GM20431 (cell line): ENCODE measurements at regions not wholly inside any gene's neighbourhood (a gene's known extent, or its start where the extent isn't known, plus 50 kb on each side); places are given as distances from the start of the nearest gene placed in this dataset.
"Not testable (repeated sequence)": the region's sequence is repeated elsewhere in the genome, so short reads cannot be mapped to it uniquely, and the experiment has no call there.

Experiments used
- in situ Hi-C: fragments of 300-500 bp; cut with MseI, MboI; formaldehyde crosslinking; loops from one replicate; pipeline ENCODE4 v1.15.0; 2020; ENCODE audit warnings: low sequenced_read_pairs; ENCODE audit not compliant: unreplicated experiment

GRCh38 chr10:23718946-23719345 lies 280.1 kb downstream of the OTUD1 start:
- in situ Hi-C loops = no loop called here

DNA sequence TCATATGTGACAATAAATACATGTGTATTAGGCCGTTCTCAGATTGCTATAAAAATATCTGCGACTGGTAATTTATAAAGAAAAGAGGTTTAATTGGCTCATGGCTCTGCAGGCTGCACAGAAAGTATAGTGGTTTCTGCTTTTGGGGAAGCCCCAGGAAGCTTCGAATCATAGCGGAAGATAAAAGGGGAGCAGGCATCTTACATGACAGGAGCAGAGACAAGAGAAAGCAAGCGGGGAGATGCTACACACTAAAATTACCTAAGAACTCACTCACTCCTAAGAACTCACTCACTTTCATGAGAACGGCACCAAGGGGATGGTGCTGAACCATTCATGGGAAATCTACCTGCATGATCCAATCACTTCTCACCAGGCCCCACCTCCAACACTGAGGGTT lies 284.9 kb downstream of the OTUD1 start:
- in situ Hi-C loops = no loop called here

GRCh38 chr10:23725548-23725947 lies 286.7 kb downstream of the OTUD1 start:
- in situ Hi-C loops = no loop called here

- in situ Hi-C loops = no loop called here
Measured at GRCh38 chr10:23742368-23742767, 303.5 kb downstream of the OTUD1 start.

DNA sequence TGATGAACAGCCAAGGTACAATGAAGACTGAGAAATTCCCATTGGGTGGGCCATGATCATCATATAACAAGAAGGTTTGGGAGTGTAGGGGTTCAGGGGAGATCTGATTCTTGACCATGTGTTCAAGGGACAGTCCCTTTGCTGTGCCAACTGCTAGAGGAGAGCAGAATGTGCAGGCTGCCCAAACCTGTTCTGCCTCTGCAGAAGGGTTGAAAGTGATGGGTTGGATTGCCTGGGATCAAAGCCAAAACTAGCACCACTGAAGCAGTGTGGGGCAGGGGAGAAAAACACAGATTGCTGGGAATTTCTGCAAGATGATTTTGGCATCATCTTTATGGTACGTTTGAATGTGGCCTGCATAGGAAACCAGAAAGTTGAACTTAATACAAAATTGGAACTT lies 303.9 kb downstream of the OTUD1 start:
- in situ Hi-C loops = no loop called here

DNA sequence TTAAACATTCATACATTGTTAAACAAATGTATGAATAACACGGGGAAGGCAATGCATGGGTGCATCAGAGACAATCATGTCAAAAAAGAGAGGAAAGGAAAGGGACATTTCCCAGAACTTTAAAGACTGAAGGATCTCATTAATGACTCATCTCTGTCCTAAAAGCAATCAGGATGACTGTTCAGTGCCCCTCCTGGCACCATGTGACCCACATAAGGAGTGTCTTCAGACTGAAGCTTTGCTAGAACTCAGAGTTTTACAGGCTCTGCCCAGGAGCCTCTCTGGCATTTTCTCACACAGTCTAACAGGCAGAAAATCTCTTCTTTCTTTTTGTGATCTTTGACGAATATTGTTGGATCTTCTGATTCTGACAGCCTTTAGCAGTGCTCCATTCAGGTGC lies 315.3 kb downstream of the OTUD1 start:
- in situ Hi-C loops = no loop called here

- in situ Hi-C loops = no loop called here
Measured at GRCh38 chr10:23754941-23755340, 316.1 kb downstream of the OTUD1 start.

- in situ Hi-C loops = no loop called here
Measured at GRCh38 chr10:23755556-23755955, 316.7 kb downstream of the OTUD1 start.

GRCh38 chr10:23768281-23768680 lies 329.4 kb downstream of the OTUD1 start:
- in situ Hi-C loops = no loop called here

DNA sequence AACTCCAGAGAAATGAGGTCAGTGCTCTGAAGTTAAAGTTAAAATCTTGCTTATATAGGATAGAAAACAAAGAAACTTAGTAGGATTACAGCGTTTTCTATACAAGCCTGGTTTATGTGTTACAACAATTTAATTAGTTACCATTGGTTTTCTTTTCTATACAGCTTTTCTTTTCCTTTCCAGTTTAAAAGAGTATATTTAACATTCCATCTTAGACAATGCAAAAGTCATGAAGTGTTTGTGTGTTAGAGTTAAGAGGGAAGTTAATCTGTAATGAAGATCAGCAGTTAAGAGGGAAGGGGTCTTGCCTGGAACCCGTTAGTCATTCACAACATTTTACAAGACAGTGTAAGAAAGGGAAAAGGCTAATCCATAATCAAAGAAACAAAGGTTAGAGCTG lies 338.3 kb downstream of the OTUD1 start:
- in situ Hi-C loops = no loop called here

DNA sequence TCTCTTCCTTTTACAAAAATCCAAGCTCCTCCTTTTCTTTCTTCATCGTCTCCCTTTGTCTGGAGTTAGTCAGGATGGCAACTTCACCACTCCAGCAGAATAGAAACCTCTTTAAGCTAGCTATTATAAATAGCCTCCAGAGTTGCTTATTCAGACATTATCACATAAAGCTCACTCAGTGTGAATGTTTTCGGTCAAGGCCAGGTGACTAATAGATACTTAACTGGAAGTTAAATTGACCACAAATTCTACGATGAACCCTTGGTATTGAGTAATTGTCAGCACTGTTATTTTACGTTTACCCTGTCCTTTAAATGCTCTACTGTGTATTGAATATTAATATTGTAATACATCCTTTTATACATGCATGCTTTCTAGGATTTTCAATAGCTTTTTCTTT lies 340.4 kb downstream of the OTUD1 start:
- in situ Hi-C loops = no loop called here

GRCh38 chr10:23780331-23780730 lies 341.5 kb downstream of the OTUD1 start:
- in situ Hi-C loops = no loop called here

GRCh38 chr10:23786594-23786993 lies 347.7 kb downstream of the OTUD1 start:
- in situ Hi-C loops = no loop called here

- in situ Hi-C loops = no loop called here
Measured at GRCh38 chr10:23793577-23793976, 354.7 kb downstream of the OTUD1 start.

- in situ Hi-C loops = not testable (repeated sequence)
Measured at GRCh38 chr10:23797452-23797851, 358.6 kb downstream of the OTUD1 start.

GRCh38 chr10:23804125-23804524 lies 365.2 kb downstream of the OTUD1 start:
- in situ Hi-C loops = no loop called here

DNA sequence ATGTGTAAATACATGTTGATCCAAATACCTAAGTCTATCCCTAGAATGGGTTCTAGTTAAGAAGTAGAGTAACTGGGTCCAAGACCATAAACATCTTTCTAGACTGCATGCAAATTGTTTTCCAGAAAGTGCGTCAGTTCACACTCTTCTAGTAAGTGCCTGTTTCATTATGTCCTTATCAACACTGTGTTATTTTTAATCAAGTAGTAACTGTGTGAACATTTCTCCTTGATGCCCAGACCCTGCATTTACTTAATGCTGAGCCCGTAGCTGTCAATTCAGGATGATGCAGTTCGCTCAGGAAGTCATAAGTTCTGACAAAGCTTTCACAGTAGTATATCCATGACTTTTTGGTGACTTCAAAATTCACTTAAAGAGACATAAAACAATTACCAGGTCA lies 374.8 kb downstream of the OTUD1 start:
- in situ Hi-C loops = no loop called here

DNA sequence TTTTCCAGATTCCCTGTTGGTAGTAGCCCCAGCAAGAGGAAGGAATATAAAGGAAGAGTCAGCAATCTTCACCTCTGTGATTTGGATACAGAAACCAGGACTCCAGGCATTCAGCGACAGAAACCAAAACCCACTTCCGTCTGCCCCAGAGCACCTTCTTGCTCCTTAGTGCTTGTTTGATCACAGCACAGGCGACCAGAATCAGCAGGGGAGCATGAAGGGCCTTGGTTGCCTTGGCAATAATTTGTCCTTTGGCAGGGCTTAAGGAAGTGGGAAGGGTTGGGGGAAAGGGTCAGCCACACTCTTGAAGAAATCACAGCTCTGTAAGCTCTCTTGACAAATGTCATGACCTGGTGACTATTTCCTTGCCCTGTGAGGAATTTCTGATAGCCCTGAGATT lies 379.6 kb downstream of the OTUD1 start:
- in situ Hi-C loops = no loop called here

DNA sequence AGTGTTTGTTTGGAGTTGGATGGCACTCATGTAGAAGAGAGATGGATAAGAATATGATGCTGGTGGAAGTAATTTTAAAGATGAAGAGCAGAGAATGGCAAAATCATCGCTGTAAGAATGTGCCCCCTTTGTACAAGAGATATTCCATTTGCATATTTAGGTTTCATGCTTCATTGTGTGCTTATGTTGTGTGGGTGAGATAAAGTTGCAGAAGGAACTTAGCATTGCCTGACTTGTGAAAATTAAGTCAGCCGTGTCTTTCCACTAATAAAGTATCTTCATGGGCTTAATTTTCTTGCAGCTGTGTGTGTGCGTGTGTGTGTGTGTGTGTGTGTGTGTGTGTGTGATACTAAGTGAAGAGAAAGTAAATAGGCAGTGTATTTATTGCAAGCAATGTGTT lies 381.9 kb downstream of the OTUD1 start:
- in situ Hi-C loops = no loop called here

DNA sequence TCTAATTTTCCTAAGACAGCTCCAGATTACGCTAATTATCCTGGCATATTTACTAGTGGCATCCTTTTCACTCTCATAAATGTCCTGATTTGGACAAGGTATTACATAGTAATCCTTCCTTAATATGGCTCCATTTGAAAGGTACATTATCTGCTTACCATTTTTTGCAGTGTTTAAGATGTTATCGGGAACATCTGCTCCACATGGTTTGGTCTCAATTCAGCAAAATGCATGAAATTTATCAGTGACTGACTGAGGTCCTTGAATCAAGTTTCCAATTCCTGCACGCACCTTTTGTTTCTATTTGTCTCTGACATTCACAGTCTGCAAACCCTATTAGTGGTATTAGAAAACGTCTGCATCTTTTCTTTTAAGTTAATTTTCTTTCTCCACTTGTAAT lies 384.1 kb upstream of the KIAA1217 start:
- in situ Hi-C loops = no loop called here

- in situ Hi-C loops = no loop called here
Measured at GRCh38 chr10:23826421-23826820, 382.5 kb upstream of the KIAA1217 start.

DNA sequence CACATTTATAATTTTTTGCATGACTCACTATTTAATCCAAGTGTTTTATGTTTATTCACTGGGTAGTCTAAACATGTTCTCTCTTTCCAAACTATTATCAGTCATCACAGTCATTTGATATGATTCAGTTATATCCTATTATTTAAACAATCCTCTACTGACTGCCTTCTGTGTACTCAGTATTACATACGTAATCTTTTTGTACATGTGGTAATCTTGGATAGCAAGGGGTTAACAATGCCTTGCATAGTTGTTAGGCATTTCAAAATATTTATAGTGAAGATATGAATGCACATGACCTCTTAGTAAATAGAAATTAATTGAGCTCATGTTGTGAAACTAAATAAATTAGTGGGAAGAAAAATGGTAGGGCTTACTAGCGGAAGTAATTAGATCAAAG lies 379.4 kb upstream of the KIAA1217 start:
- in situ Hi-C loops = no loop called here

GRCh38 chr10:23834091-23834490 lies 374.8 kb upstream of the KIAA1217 start:
- in situ Hi-C loops = no loop called here
